Kidney tubule cell (primary cell): ENCODE measurements at regions not wholly inside any gene's neighbourhood (a gene's known extent, or its start where the extent isn't known, plus 50 kb on each side); places are given as distances from the start of the nearest gene placed in this dataset.
A peak's percentile ranks its signal among the peaks of the same experiment; 100 is the strongest.

Experiments
- DNase-seq: peaks from one replicate; pipeline ENCODE4 v3.0.0-alpha.2; 2018; ENCODE audit warnings: low spot score

DNA sequence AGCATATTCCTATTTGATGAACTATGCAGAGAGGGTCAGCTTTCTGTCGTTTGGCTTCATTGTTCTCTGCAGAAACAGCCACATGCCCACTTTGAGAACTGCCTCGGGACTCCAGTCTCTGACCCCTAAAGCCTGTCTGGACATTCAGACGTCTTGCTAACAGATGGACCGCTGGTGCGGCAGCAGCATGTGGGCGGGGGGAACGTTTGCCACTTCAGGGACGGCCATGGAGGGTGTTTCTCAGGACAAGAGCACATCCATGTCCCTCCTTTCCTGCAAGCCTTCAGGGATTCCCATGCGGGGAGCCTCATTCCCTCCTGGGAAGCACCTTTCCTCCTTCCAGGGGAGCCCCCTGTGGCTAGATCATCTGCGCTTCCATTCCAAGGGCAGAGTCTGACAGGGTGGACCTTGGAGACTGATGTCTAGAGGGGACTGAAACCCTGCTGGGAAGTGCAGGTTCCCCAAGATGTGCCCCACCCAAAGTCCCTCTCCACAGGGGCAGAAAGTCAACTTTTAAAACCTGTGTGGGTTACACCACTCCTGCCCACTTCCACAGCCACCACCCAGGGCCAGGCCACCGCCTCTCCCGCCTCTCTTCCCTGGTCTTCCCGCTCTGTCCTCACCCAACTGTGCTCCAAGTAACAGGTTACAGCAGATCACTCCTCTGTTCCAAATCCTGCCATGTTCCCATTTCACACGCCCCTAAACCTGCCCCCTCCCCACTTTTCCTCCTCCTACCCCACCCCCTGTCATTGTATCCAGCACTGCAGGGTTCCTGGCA, 94.8 kb upstream of the PMEPA1 start:
- DNase-seq, result no peak

GRCh38 chr20:57803508-57804005, 93.7 kb upstream of the PMEPA1 start:
- DNase-seq, result no peak

- DNase-seq, result no peak
Observed at GRCh38 chr20:57802765-57803507, 93.1 kb upstream of the PMEPA1 start.

DNA sequence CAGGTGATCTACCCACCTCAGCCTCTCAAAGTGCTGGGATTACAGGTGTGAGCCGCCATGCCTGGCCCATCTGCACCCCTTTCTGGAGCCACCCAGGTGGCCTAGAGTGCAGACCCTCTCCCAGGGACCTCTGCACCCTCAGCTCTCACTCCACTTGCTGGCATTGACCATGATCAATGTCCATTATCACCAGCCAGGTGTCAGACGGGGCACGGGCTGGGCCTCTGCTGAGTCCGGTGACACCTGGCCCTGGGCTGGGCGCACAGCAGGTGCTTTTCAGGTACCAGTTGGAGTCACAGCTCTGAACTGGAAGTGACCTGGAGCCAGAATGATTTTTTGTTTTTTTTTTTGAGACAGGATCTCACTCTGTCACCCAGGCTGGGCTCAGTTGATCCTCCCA, 91.8 kb upstream of the PMEPA1 start:
- DNase-seq, result no peak

- no peak for DNase-seq
Observed at GRCh38 chr20:57800791-57801430, 91.1 kb upstream of the PMEPA1 start.

GRCh38 chr20:57797401-57797800, 87.6 kb upstream of the PMEPA1 start:
- no peak for DNase-seq

DNA sequence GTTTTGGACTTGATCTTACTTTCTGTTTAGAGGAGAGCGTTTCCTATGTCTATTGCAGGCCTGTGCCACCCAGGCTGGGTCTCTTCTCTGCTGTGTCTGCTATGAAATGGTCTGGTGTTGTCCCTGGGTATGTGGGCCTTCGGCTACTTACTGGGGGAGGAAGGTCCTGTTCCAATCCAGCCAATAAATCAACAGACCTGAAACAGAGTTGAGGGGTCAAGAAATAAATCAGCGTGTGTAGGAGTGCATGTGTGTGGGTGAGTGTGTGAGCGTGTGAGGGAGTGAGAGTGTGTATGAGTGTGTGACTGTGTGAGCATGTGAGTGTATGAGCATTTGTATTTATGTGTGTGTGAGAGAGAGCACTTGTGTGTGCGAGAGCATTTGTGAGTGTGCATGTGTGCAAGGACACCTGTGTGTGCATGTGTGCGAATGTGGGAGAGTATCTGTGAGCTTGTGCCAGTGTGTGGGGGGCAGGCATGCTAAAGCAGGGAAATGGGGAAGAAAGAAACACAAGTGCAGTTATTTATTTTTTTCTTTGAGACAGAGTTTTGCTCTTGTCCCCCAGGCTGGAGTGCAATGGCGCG, 86.3 kb upstream of the PMEPA1 start:
- DNase-seq, result no peak

DNA sequence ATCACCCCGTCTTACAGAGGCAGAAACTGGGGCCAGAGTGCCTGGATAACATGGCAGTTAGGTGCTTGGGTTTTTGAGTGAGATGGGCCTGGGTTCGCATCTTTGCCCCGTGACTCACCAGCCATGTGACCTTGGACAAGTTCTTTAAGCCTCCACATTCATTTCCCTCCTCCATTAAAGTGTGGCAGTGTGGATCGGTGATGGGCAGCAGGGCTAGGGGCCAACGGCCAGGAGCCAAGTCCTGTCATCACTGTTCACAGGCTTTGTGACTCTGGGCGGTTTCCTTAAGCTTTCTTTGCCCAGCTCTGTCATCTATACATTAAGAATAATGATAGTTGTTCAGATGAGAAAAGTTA, 85.5 kb upstream of the PMEPA1 start:
- DNase-seq, result peak; percentile 77

DNA sequence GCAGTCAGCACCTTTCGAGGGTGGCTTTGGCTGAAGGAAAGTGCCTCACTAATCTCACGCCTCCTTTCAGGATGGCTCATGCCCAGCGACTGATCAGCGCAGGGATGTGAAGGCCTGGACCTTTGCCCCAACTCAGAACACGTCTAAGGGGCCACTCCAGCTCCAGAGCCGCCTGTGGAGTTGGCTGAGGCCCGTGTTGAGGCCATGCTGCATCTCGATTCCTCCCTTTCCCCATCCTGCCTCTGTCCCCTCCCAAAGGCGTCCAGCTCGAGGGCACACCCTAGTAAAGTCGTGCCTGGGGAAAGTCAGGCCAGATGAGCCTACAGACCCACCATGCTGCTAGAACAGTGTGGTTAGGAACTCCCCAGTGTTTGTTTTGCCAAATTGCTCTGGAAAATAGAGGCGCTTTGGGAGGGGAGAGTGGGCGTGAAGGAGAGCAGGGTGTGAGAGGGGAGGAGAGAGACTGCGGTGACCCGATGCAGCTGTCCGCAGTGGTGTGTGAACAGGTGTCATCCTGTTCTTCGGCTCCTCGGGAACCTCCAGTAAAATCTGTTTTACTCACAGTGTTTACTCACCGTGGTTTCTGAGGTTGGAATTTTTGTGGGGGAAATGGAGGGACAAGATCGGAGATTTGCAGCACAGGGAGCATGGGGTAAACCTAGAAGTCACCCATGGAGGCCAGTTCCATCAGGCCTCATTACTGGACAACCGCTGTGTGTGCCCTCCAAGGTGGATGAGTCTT, 85.0 kb upstream of the PMEPA1 start:
- peak; percentile 78 for DNase-seq

DNA sequence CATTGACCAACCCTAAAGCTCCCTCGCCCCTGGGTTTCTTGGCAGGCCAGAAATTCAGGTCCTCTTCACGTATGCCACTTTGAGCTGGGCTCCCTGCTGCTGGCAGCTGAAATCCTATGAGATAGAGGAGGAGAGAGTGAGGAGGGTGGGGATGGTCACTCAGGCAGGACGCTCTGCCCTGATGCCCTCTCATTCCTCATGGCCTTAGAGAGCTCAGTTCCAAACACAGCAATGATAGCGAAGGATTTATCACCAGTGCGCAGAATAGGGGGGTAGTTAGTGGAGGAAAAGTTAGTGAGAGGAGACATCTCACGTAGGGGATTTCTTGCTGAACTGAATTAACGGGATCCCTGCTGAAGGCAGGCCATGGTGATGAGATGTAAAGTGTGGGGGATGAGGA, 84.2 kb upstream of the PMEPA1 start:
- no peak for DNase-seq

GRCh38 chr20:57793421-57793820, 83.6 kb upstream of the PMEPA1 start:
- DNase-seq, result no peak

DNA sequence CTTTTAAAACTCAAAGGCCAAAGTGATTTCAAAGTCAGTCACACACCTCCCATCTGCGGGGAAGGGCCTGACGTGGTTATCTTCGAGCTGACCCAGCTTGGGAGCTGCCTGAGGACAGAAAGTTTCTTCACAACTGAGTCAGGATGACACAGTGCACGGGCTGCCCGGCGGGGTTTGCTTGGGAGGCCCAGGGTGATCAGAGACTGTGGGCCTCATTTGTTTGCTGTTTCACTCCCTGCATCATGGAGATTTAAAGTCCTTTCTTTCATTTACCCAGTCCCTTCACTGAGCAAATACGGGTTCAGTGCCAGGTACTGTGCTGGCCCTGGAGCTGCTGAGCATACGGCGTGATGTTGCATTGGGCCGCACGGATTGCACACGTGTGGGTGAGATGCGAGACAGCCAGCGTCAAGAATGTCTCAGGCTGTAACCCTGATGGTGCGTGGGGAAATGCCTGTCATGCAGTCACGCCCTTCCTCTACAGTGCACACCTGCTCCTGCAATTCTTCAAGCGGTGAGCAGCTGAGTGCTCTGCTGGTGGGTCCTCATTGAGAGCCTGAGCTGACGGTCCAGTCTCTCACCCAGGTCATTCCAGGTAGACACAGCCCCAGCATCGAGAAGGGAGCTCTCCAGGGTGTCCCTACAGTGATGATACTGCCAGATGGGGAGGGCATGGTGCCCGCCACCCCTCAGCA, 82.7 kb upstream of the PMEPA1 start:
- DNase-seq, result peak; percentile 42

- peak; percentile 65 for DNase-seq
Observed at GRCh38 chr20:57791966-57792365, 82.2 kb upstream of the PMEPA1 start.

GRCh38 chr20:57791178-57791962, 81.6 kb upstream of the PMEPA1 start:
- no peak for DNase-seq

DNA sequence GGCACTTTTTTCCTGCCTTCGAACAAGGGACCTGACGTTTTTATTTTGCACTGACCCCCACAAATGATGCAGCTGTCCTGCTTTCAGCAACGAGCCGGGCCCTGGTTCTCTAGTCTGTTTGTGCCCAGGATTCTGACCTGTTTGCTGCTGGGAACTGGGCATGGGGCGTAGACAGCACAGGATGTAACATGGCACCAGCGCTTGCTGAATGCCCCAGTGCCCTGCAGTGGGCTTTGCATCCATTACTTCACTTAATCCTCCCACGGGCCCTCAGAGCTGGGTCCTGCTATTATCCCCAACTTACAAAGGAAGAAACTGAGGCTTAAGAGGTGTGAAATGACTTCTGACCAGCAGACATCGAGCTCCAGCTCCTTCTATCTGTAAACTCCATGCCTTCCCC, 80.4 kb upstream of the PMEPA1 start:
- no peak for DNase-seq

GRCh38 chr20:57788936-57789613, 79.3 kb upstream of the PMEPA1 start:
- no peak for DNase-seq

DNA sequence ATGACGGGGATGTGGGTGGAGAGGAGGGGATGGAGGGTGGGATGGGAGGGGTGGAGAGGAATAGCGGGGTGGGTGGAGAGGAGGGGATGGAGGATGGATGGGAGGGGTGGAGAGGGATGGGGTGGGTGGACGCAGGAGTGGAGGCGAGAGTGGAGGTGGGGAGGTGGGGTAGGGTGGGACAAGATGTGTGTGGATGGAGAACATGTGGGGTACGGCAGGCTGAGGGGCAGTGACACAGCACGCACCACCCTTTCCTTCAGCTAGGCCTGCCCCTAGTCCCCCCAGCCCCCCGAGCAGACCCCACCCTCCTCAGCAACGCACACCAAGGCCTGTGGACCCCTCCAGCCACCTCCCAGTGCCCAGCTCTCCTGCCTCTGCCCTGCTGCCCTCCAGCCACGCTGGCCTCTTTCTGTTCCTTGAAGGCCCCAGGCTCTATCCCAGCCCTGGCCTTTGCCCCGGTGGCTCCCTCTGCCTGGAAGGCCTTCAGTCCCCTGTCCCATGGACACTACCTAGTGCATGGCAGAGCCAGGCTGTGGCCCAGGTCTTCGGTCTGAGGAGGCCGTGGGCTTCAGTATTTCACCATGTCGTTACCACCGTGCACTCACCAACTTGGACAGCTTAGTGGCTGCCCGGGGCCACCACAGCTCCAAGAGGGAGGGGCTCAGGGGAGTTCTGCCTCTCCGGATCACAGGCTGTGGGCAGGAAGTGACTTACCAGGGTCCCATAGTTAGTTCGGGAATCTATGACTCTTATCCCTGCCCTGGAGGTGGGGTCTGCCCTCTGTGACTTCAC, 78.4 kb upstream of the PMEPA1 start:
- DNase-seq, result peak; percentile 39

- DNase-seq, result no peak
Observed at GRCh38 chr20:57787151-57787989, 77.6 kb upstream of the PMEPA1 start.
